ENCODE measurements at regions not wholly inside any gene's neighbourhood (a gene's known extent, or its start where the extent isn't known, plus 50 kb on each side); places are given as distances from the start of the nearest gene placed in this dataset.

DNA sequence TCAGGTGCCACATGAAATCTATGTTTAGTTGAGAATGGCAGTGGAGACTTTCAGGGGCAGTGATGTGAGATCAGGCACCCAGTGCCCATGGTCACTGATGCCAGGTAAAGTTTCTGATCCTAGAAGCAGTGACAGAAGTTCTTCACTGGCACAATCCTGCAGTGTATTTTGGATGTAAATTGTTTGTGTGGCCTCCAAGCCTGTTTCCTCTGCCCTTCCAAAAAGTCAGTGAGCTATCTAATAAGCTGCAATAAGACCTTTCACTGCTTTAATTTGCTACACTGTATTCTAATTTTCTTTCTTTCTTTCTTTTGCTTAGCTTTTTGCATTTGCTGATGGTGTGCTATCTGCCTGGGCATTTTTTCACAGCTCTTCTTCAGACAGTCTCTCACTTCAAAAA is 1348.6 kb downstream of the ADGRL3 start:
- Histone ChIP-seq H4K20me1 (ENCODE audit: control insufficient read depth, insufficient read depth) (no peaks in the 10 kb centered on the region), H3K36me3 (ENCODE audit: control insufficient read depth in 2 of 2, insufficient read depth in 2 of 2, low read length in 1 of 2) (no peaks in the 10 kb centered on the region), H3K27me3 (replicated peaks in 1 of 2; ENCODE audit: control insufficient read depth in 2 of 2, insufficient read depth in 2 of 2, low read length in 1 of 2) (no peaks in the 10 kb centered on the region), H3K9ac (ENCODE audit: control insufficient read depth, insufficient read depth, low read length) (no peak overlapping the region), H3K4me3 (no peak overlapping the region), H3K79me2 (ENCODE audit: control insufficient read depth, insufficient read depth, low read length) (no peaks in the 10 kb centered on the region), H3K4me1 (ENCODE audit: control insufficient read depth, insufficient read depth, low read length) (no peaks in the 10 kb centered on the region), H3K9me3 (replicated peaks; ENCODE audit: control insufficient read depth, insufficient read depth, low read length) (no peaks in the 10 kb centered on the region), H2AFZ (ENCODE audit: control insufficient read depth, low read depth, low read length) (no peak overlapping the region), H3K27ac (ENCODE audit: control insufficient read depth, insufficient read depth) (no peak overlapping the region), H3K4me2 (ENCODE audit: control insufficient read depth, insufficient read depth) (no peak overlapping the region)
- FAIRE-seq (no peak), DNase-seq (ENCODE audit: low read depth, low spot score) (no peak), ATAC-seq (no peak)
- in situ Hi-C loops (cut with MboI) (no loop called here), intact Hi-C loops (cut with micrococcal nuclease; ENCODE audit: unreplicated experiment) (no loop called here)
- TF ChIP-seq RELA (IDR thresholded peaks at IDR 0.05; ENCODE audit: borderline replicate concordance, partially characterized antibody) (no peak), RB1 (IDR thresholded peaks at IDR 0.05; ENCODE audit: borderline replicate concordance) (no peak), ZNF217 (IDR thresholded peaks at IDR 0.05) (no peak), BACH1 (IDR thresholded peaks at IDR 0.05; ENCODE audit: borderline replicate concordance) (no peak), GABPA (IDR thresholded peaks at IDR 0.05; ENCODE audit: low read depth) (no peak), MXI1 (IDR thresholded peaks at IDR 0.05; ENCODE audit: low read depth, low read length) (no peak), ZNF274 (IDR thresholded peaks at IDR 0.05; ENCODE audit: insufficient read depth, insufficient read length) (no peak), STAT3 (IDR thresholded peaks at IDR 0.05; ENCODE audit: low read depth, low read length) (no peak), PKNOX1 (IDR thresholded peaks at IDR 0.05) (no peak), CBX5 (IDR thresholded peaks at IDR 0.05; ENCODE audit: low read depth) (no peak), CHD2 (IDR thresholded peaks at IDR 0.05; ENCODE audit: borderline replicate concordance, low read depth, low read length) (no peak), NRF1 (conservative IDR thresholded peaks at IDR 0.05; ENCODE audit: low read depth, low read length) (no peak)
- BruUV-seq (replicated peaks): no TSS peak
- ChIA-PET CTCF (no interaction called here), POLR2A (no interaction called here), RAD21 (ENCODE audit: unreplicated experiment) (no interaction called here), SMC1A (ENCODE audit: uncharacterized antibody, unreplicated experiment) (interaction anchor here (1.1 kb wide), 1 partner anchor 35 kb away, joined by 3 read pairs; no protein-coding TSS in a partner anchor)

Measured in GM12878 (cell line).